ENCODE measurements at regions not wholly inside any gene's neighbourhood (a gene's known extent, or its start where the extent isn't known, plus 50 kb on each side); places are given as distances from the start of the nearest gene placed in this dataset.

- no peaks in the 10 kb centered on the region for H3K4me1 ChIP-seq (ENCODE audit: low read depth, poor library complexity, severe bottlenecking)
- H3K36me3 ChIP-seq (ENCODE audit: insufficient read depth), result no peaks in the 10 kb centered on the region
- TF ChIP-seq, protein P1, sequence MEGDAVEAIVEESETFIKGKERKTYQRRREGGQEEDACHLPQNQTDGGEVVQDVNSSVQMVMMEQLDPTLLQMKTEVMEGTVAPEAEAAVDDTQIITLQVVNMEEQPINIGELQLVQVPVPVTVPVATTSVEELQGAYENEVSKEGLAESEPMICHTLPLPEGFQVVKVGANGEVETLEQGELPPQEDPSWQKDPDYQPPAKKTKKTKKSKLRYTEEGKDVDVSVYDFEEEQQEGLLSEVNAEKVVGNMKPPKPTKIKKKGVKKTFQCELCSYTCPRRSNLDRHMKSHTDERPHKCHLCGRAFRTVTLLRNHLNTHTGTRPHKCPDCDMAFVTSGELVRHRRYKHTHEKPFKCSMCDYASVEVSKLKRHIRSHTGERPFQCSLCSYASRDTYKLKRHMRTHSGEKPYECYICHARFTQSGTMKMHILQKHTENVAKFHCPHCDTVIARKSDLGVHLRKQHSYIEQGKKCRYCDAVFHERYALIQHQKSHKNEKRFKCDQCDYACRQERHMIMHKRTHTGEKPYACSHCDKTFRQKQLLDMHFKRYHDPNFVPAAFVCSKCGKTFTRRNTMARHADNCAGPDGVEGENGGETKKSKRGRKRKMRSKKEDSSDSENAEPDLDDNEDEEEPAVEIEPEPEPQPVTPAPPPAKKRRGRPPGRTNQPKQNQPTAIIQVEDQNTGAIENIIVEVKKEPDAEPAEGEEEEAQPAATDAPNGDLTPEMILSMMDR (conservative IDR thresholded peaks at IDR 0.05; ENCODE audit: low read depth, low read length), result no peak
- H3K27me3 ChIP-seq (ENCODE audit: insufficient read depth, low read depth), result no peaks in the 10 kb centered on the region
- no peak overlapping the region for H3K9ac ChIP-seq
- H3K79me2 ChIP-seq (ENCODE audit: insufficient read depth, low read depth), result no peaks in the 10 kb centered on the region
- H4K20me1 ChIP-seq (ENCODE audit: insufficient read depth), result no peaks in the 10 kb centered on the region
- H3K27ac ChIP-seq, result no peak overlapping the region
- H3K4me3 ChIP-seq (IDR thresholded peaks at IDR 0.05; ENCODE audit: insufficient read depth, low read depth, low read length), result no peak overlapping the region
- H2AFZ ChIP-seq (ENCODE audit: low read depth), result no peak overlapping the region
- H3K4me2 ChIP-seq, result no peak overlapping the region
These were observed 546.1 kb downstream of the ZNF608 start for GRCh38 chr5:124200381-124200780.

DNA sequence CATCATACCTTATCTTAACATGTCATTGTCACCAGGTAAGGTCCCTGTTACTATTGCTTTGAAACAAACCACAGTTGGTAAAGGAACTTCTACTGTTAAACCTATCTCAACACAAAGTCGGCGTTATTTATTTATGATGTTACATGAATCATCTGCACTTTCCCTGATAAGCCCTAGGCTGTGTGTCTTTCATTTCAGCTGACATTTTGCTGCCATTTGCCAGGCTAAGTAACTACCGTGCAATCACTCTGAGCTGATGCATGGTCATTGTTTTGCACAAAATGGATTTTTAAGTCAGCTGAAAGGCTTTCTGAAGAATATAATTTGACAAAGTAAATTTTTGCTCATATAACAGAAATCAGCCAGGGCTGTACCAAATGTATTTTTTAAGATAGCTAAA, 546.5 kb downstream of the ZNF608 start:
- Histone ChIP-seq H3K4me2 (no peak overlapping the region), H3K27me3 (ENCODE audit: insufficient read depth, low read depth) (no peaks in the 10 kb centered on the region), H4K20me1 (ENCODE audit: insufficient read depth) (no peaks in the 10 kb centered on the region), H2AFZ (ENCODE audit: low read depth) (no peak overlapping the region), H3K9ac (no peak overlapping the region), H3K36me3 (ENCODE audit: insufficient read depth) (no peaks in the 10 kb centered on the region), H3K4me3 (IDR thresholded peaks at IDR 0.05; ENCODE audit: insufficient read depth, low read depth, low read length) (no peak overlapping the region), H3K27ac (no peak overlapping the region), H3K79me2 (ENCODE audit: insufficient read depth, low read depth) (no peaks in the 10 kb centered on the region), H3K4me1 (ENCODE audit: low read depth, poor library complexity, severe bottlenecking) (no peaks in the 10 kb centered on the region)
- TF ChIP-seq, protein P1 (conservative IDR thresholded peaks at IDR 0.05; ENCODE audit: low read depth, low read length), result no peak

DNA sequence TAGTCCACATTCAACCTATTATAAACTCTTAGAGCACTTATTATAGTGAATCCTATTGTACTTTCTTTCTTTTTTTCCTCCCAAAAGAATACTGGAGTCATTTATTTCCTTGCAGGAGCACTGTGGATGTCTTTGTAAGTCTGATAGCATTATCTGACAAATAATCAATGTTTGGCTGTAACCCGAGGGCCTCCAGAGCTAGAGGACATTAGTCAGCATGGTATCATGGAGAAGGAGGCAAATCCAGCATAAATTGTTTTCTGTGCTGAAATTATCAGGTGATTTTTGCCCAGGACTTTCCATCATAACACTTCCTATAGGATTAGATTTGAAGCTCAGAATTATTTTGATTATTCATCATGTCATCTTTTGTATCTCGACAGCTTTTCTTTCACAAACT, 551.0 kb downstream of the ZNF608 start:
- H3K79me2 ChIP-seq (ENCODE audit: insufficient read depth, low read depth), result no peaks in the 10 kb centered on the region
- no peak overlapping the region for H3K4me2 ChIP-seq
- no peaks in the 10 kb centered on the region for H3K27me3 ChIP-seq (ENCODE audit: insufficient read depth, low read depth)
- H3K36me3 ChIP-seq (ENCODE audit: insufficient read depth), result no peaks in the 10 kb centered on the region
- H3K27ac ChIP-seq, result no peak overlapping the region
- no peak overlapping the region for H3K9ac ChIP-seq
- no peak overlapping the region for H3K4me3 ChIP-seq (IDR thresholded peaks at IDR 0.05; ENCODE audit: insufficient read depth, low read depth, low read length)
- TF ChIP-seq, protein P1 (conservative IDR thresholded peaks at IDR 0.05; ENCODE audit: low read depth, low read length), result no peak
- no peaks in the 10 kb centered on the region for H3K4me1 ChIP-seq (ENCODE audit: low read depth, poor library complexity, severe bottlenecking)
- H2AFZ ChIP-seq (ENCODE audit: low read depth), result no peak overlapping the region
- H4K20me1 ChIP-seq (ENCODE audit: insufficient read depth), result no peaks in the 10 kb centered on the region

DNA sequence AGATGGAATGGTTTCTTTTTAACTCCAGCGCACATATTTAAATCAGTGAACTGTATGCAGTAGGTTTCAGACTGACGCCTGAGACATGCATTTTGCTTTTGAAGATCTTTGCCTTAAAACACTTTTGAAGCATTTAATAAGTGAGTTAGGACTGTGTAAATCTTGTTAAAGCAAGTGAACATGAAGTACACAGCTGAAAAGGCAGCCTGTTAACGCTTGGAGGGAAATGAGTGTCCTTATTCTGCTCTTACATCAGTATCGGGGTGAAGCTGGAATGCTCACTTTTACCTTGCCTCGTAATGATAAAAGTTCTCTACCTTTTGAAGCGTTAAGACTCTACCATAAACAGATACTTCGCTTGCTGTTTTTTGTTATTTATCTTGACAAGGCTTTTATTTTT, 552.2 kb downstream of the ZNF608 start:
- Histone ChIP-seq H3K79me2 (ENCODE audit: insufficient read depth, low read depth) (no peaks in the 10 kb centered on the region), H3K9ac (no peak overlapping the region), H3K4me1 (ENCODE audit: low read depth, poor library complexity, severe bottlenecking) (no peaks in the 10 kb centered on the region), H3K27me3 (ENCODE audit: insufficient read depth, low read depth) (no peaks in the 10 kb centered on the region), H3K4me2 (no peak overlapping the region), H3K4me3 (IDR thresholded peaks at IDR 0.05; ENCODE audit: insufficient read depth, low read depth, low read length) (no peak overlapping the region), H3K27ac (no peak overlapping the region), H2AFZ (ENCODE audit: low read depth) (no peak overlapping the region), H3K36me3 (ENCODE audit: insufficient read depth) (no peaks in the 10 kb centered on the region), H4K20me1 (ENCODE audit: insufficient read depth) (no peaks in the 10 kb centered on the region)
- TF ChIP-seq, protein P1 (conservative IDR thresholded peaks at IDR 0.05; ENCODE audit: low read depth, low read length), result no peak
